ENCODE measurements at regions not wholly inside any gene's neighbourhood (a gene's known extent, or its start where the extent isn't known, plus 50 kb on each side); places are given as distances from the start of the nearest gene placed in this dataset.

DNA sequence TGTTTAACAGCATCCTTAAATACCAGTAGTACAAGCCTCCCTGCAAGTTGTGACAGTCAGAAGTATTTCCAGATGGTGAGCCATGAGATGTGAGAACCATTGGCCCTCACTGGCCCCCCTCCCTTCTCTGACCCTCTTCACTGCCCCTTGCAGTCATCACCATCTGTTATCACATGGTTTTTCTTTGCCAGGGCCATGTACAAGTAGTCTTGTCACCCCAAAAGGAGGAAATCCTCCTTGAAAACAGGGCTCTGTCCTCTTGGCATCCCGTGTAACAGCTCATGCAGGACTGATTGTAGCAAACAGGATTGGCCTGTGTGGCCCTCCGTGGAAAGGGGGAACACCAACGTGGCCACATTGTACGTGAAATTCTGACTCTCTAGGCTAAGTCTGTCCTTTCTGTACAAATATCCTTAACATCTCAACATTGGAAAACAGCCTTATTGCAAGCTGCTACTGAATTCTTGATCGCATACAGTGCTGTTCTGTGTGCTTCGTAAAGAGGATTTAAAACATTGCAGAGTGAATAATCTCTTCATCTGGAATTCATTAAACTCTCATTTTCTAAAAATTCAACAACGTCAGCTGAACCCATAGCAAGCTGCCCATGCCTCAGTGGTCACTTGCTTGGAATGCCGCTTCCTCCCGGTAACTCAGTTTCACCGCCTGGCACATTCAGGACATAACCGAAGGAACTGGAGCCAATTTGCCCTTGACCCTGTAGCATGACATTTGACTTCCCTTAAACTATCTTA, 171.7 kb downstream of the ATPSCKMT start:
- DNase-seq: no peak

DNA sequence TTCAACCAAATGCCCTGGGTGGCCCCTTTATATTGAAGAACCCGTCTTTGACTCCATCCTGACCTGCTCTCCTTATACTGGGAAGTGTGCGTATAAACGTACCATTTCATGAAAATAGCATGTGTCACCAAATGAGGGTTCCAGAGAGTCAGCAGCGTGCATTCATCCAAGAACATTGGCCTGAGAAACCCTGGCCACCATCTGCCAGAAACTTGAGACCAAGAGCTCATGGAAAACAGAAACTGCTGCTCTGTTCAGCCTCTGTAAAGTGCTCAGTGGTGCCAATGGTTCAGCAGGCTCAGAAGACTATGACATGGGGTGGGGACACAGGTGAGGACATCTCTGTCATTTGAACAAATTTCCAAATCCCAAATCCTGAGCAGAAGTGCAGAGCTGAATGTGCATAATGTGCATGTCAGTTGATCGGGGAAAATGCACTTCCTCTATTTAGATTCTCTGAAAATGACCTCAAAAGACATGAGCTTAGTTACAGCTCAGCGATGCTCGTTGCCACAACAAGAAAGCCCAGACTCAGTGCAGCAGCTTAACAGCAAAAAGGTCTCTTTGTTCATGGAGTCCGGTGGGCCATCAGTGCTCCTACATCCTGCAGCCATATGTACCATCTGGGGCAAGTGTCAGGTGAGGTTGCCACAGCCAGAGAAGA, 176.1 kb downstream of the ATPSCKMT start:
- DNase-seq: no peak

DNA sequence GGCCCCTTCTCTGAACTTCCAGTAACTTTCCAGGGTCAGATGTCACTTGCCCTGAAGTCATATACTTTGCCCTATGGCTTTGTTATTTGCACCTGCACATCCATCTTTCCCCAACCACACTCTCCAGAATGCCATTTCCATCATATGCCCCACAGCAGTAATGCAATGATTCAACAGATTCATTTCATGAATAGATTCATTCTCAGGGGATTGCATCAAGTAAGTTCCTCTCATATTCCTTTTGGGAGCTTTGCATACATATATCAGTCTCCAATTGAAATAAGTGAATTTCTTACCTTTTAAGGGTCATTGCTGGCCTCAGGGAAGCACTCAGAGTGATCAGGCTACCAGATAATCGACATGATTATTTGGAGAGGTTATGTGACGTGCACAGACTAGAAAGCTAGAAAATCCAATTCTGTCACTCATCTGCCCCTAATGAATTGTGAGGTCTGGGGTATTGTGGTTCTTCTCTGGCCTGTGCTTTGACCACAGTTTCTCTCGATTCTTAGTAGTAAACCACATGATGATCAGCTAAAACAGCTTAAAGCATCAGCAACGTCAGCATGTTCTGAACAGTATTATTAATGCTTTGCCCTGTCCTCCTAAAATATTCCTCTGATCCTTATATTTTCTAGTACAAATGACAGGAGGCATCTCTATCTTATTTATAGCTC, 179.9 kb downstream of the ATPSCKMT start:
- DNase-seq: no peak

DNA sequence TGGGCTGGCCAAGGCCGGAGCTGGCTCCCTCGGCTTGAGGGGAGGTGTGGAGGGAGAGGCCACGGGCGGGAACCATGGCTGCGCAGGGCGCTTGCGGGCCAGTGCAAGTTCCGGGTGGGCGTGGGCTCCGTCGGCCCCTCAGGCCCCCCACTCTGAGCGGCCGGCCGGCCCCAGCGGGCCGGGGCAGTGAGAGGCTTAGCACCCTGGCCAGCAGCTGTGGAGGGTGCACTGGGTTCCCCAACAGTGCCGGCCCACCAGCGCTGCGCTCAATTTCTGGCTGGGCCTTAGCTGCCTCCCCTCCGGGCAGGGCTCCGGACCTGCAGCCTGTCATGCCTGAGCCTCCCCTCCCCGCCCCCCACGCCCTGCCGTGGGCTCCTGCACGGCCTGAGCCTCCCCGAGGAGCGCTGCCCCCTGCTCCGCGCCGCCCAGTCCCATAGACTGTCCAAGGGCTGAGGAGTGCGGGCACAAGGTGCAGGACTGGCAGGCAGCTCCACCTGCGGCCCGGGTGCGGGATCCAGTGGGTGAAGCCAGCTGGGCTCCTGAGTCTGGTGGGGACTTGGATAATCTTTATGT, 184.2 kb downstream of the ATPSCKMT start:
- DNase-seq: no peak

GRCh38 chr5:10064546-10065195, 185.0 kb downstream of the ATPSCKMT start:
- DNase-seq: peak in 1 of 56 donors; percentile 5

DNA sequence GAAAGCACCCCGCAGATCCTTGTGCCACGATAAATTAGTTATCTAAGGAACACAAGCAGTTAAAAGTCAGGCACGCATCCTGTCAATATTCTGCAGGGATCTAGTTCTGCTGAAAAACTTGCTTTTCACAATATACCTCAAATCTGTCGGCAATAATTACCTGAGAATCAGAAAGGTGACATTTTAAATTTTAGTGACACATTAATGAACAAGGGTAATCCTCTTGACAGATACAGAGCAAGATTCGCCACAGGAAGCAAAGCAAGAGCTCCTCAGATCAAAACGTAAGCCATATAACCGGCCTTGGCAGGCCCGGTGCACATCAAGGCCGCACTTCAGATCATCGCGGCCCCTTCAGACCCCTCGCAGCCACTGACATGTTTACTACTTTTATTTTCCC, 185.7 kb downstream of the ATPSCKMT start:
- DNase-seq: no peak

- DNase-seq: no peak
Observed at GRCh38 chr5:10059980-10060379, 189.7 kb downstream of the ATPSCKMT start.

- no peak for DNase-seq
Observed at GRCh38 chr5:10059556-10059955, 190.1 kb downstream of the ATPSCKMT start.

DNA sequence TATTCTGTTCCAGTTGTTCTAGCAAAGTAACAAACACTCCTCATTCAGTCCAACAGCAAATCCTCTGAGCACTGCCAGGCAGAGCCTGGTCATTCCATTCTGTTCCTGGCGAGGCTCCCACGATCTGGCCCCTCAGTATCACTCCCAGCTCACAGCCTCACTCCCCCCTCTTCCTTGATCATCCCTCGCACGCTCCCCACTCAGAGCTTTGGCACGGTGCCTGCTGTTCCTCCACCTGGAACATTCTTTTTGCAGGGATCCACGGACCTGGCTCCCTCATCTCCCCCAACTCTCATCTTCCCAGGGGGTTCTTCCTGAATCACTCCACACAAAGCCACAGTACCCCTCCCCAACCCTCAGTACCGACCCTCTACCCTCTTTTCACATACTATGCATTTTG, 192.3 kb downstream of the ATPSCKMT start:
- DNase-seq: no peak

DNA sequence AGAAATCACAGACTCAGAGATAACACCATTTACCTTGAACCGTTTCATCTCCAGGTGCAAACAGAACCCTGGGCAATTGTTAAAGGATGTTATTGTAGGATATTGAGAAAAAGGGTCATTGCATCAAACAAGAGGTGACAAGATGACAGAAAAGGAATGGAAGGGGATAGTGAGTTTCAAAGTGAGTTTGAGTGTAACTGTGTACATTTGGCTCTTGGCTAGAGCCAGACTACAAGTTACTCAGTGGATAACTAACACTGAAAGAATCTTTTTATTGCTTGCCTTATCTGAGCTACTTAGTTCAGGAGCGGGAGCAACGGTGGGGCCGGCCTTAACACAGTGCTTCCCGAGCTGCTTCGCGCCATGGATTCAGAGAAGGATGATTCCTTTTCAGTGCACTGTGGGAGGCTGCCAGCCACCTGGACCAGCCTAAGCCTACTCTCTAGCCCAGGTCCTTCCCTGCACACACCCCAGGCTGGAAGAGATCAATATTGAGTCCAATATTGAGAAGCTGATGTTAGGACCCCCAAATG, 193.4 kb downstream of the ATPSCKMT start:
- no peak for DNase-seq

GRCh38 chr5:10049858-10050455, 199.7 kb downstream of the ATPSCKMT start:
- DNase-seq: no peak

DNA sequence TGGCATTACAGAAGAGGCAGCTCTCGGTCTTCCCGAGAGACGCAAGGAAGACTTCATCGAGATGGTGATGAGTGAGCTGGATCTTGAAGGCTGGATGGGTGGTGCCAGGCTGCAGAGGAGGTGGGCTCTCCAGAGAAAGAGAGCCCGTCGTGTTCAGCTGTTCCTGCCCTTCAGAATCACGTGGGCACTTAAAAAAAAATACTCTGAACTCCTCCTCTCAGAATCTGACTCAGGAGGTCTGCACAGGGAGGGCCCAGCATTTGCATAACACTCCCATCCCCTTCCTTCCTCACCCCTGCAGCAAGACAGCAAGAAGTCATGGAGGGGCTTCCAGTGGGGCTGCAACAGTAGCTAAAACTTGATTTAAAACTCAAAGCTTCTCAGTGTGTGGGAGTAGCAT, 203.0 kb downstream of the ATPSCKMT start:
- no peak for DNase-seq

DNA sequence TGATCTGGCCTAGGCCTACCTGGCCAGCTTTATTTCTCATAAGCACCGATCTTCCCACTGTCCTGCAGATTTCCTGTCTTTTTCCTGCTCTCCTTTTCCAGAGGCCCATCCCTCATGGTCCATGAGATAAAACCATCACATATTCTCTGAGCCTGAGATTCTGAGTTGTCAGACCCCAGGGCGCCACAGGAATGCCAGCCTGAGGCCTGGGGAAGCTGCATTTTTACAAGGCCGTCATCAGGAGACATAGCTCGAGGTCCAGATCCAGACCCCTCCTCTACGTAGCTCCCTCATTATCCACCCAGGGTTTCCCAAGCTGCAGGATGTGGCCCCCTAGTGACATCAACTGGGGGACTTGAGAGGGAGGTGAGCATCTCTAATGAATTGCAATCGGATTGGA, 204.3 kb downstream of the ATPSCKMT start:
- DNase-seq: no peak

DNA sequence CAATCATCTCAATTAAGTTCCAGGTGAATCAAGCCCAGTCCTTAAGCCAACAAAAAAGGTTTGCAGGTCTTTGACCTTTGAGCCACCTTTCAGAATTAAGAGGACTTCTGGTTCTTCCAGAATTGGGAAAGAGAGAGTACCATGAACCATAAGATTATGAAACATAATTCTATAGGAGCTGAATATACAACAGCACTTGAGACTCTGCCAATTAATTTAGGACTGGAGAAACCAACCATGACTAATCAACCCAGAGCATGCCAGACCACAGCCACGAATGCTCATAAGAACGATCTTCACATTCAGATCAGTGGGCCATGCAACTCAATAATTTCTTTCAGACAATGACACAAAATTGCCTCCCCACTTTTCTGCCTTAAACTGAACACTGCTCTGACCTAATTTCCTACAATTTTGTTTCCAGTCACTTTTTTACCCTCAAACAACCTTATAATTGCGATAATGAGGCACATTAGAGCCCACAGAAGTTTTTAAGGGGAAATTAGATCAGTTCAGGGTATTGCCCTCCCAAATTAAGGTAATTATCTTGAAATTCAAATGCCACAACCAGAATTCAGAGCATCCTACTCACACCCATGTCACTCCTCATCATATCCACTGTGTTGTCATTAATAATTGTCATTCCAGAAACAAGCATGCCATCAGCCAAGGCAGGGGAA, 213.4 kb downstream of the ATPSCKMT start:
- DNase-seq: no peak

- DNase-seq: no peak
Observed at GRCh38 chr5:10034001-10034400, 215.7 kb downstream of the ATPSCKMT start.

DNA sequence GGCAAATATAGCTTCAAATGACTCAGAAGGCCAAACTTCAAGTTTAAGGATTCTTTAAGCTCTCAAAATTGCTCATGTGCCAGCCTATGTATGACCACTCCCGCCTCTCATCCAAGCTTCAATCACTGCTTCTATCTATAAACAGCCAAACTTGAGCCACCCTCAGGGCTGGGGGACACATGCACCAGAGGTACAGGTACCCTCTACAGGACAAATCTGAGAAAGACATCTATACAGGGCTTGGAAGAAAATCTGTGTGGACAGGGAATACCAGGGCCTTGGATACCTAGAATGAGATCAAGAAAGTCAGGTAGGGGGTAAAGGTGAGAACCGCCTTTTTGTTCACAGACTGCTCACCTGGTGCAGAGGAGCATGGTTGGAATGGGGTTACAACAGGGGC, 217.9 kb downstream of the ATPSCKMT start:
- no peak for DNase-seq

DNA sequence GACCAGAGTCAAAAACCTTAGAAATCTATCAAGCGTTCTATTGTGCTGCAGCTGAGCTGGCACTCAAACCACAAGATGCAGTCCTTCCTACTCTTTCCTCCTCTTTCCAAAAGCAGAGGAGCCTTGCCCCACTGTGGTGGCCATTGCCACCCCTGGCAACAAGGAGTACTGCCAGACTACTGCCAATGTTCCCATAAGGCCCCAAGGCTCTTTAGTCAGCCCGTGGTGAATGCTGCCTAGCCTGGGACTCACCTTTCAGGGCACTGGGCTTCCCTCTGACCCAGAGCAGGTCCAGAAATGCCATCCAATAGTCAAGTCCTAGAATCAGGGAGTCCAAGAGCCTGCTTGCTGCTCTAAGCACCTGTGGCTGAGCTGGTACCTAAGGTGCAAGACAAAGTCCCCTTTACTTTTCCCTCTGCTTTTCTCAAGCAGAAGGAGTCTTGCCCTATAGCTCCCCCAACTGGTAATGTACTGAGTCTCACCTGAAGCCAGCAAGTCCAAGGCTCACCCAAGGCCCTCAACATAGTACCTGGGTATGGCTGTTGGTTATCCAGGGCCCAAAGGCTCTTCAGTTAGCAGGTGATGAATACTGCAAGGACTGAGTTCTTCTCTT, 219.4 kb downstream of the ATPSCKMT start:
- DNase-seq: no peak

DNA sequence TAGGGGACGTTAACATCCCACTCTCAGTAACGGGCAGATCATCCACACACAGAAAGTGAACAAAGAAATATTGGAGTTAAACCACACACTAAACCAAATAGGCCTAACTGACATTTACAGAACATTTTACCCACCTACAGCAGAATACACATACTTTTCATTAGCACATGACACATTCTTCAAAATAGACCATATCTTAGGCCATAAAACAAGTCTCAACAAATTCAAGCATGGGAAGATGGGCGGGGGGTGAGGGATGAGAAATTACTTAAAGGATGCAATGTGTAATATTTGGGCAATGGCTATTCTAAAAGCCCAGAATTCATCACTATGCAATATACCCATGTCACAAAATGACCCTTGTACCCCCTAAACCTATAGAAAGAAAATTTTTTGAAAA, 226.2 kb downstream of the ATPSCKMT start:
- no peak for DNase-seq

DNA sequence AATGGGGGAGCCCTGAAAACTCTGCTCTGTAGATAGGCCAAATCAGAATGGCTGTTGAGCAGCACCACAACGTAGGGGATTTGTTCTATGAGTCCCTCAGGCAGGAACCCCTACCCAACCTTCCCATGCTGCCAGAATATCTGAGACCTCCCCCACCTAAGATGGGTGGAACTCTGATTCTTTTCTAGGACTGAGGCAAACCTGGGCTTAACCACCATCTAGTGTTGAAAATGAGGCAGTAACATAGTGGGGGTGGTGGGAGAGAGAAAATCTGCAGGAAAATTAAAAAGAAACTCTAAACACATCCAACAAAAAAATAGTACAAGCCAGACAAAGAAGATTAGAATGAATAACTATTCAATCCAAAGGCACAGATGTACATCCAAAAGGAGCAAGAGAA, 228.4 kb downstream of the ATPSCKMT start:
- no peak for DNase-seq

- no peak for DNase-seq
Observed at GRCh38 chr5:10019236-10019635, 230.5 kb downstream of the ATPSCKMT start.

All from nucleus accumbens (tissue), 56 donors.